ENCODE measurements at regions not wholly inside any gene's neighbourhood (a gene's known extent, or its start where the extent isn't known, plus 50 kb on each side); places are given as distances from the start of the nearest gene placed in this dataset.
"Not testable (repeated sequence)": the region's sequence is repeated elsewhere in the genome, so short reads cannot be mapped to it uniquely, and the experiment has no call there.

GRCh38 chr5:114790403-114790792 lies 379.3 kb downstream of the TRIM36 start:
- no peak for DNase-seq

GRCh38 chr5:114789773-114790402 lies 379.8 kb downstream of the TRIM36 start:
- DNase-seq, result no peak

GRCh38 chr5:114782869-114783268 lies 386.8 kb downstream of the TRIM36 start:
- no peak for DNase-seq

GRCh38 chr5:114782177-114782576 lies 387.5 kb downstream of the TRIM36 start:
- no peak for DNase-seq

GRCh38 chr5:114780290-114780689 lies 389.4 kb downstream of the TRIM36 start:
- DNase-seq, result no peak

GRCh38 chr5:114744406-114744805 lies 382.5 kb downstream of the KCNN2 start:
- no peak for DNase-seq

- no peak for DNase-seq
Observed at GRCh38 chr5:114734238-114734637, 372.4 kb downstream of the KCNN2 start.

GRCh38 chr5:114729986-114730385 lies 368.1 kb downstream of the KCNN2 start:
- DNase-seq, result no peak

GRCh38 chr5:114727358-114727757 lies 365.5 kb downstream of the KCNN2 start:
- DNase-seq, result no peak

GRCh38 chr5:114726131-114726530 lies 364.3 kb downstream of the KCNN2 start:
- no peak for DNase-seq

- DNase-seq, result no peak
Observed at GRCh38 chr5:114719268-114719667, 357.4 kb downstream of the KCNN2 start.

- DNase-seq, result no peak
Observed at GRCh38 chr5:114716955-114717354, 355.1 kb downstream of the KCNN2 start.

- not testable (repeated sequence) for DNase-seq
Observed at GRCh38 chr5:114704225-114704893, 342.5 kb downstream of the KCNN2 start.

GRCh38 chr5:114702731-114703130 lies 340.9 kb downstream of the KCNN2 start:
- DNase-seq, result no peak

- no peak for DNase-seq
Observed at GRCh38 chr5:114702136-114702535, 340.3 kb downstream of the KCNN2 start.

- no peak for DNase-seq
Observed at GRCh38 chr5:114700823-114701222, 339.0 kb downstream of the KCNN2 start.

- DNase-seq, result no peak
Observed at GRCh38 chr5:114695292-114695904, 333.5 kb downstream of the KCNN2 start.

- DNase-seq, result no peak
Observed at GRCh38 chr5:114686356-114686755, 324.5 kb downstream of the KCNN2 start.

GRCh38 chr5:114678778-114679177 lies 316.9 kb downstream of the KCNN2 start:
- DNase-seq, result no peak

- no peak for DNase-seq
Observed at GRCh38 chr5:114665551-114665950, 303.7 kb downstream of the KCNN2 start.

- no peak for DNase-seq
Observed at GRCh38 chr5:114660791-114661190, 298.9 kb downstream of the KCNN2 start.

GRCh38 chr5:114658194-114658593 lies 296.3 kb downstream of the KCNN2 start:
- DNase-seq, result no peak

GRCh38 chr5:114657342-114658130 lies 295.7 kb downstream of the KCNN2 start:
- no peak for DNase-seq

GRCh38 chr5:114649878-114650277 lies 288.0 kb downstream of the KCNN2 start:
- DNase-seq, result no peak

All from CD4-positive, alpha-beta T cell treated with Interleukin-1 beta for 1 hour (primary cell).